ENCODE measurements at regions not wholly inside any gene's neighbourhood (a gene's known extent, or its start where the extent isn't known, plus 50 kb on each side); places are given as distances from the start of the nearest gene placed in this dataset.

GRCh38 chr18:22115573-22115972 lies 53.8 kb upstream of the GATA6 start:
- TF ChIP-seq CTCF (IDR thresholded peaks at IDR 0.05; ENCODE audit: poor library complexity): no peak
- no peak for TF ChIP-seq EZH2phosphoT487 (IDR thresholded peaks at IDR 0.05; ENCODE audit: low read depth, severe bottlenecking, unreplicated experiment)
- TF ChIP-seq EZH2 (IDR thresholded peaks at IDR 0.05; ENCODE audit: borderline replicate concordance): no peak

Data from hepatocyte (in vitro differentiated cells).